Mononuclear cell (primary cell): ENCODE measurements at regions not wholly inside any gene's neighbourhood (a gene's known extent, or its start where the extent isn't known, plus 50 kb on each side); places are given as distances from the start of the nearest gene placed in this dataset.

Source experiments
- H3K27me3 ChIP-seq: 2 replicates; pipeline ENCODE4 v1.6.0; 2011; ENCODE audit warnings: low read length, control low read depth; ENCODE audit not compliant: insufficient read depth
- H3K4me1 ChIP-seq: 2 replicates; pipeline ENCODE4 v1.5.1; 2011; ENCODE audit warnings: mild to moderate bottlenecking, low read length, control low read depth; ENCODE audit not compliant: insufficient read depth
- H3K4me3 ChIP-seq: 2 replicates; pipeline ENCODE4 v1.5.1; 2011; ENCODE audit warnings: mild to moderate bottlenecking, low read length, moderate library complexity
- H3K9me3 ChIP-seq: 2 replicates; pipeline ENCODE4 v1.5.1; 2011; ENCODE audit warnings: low read depth, mild to moderate bottlenecking, control low read depth, low read length

DNA sequence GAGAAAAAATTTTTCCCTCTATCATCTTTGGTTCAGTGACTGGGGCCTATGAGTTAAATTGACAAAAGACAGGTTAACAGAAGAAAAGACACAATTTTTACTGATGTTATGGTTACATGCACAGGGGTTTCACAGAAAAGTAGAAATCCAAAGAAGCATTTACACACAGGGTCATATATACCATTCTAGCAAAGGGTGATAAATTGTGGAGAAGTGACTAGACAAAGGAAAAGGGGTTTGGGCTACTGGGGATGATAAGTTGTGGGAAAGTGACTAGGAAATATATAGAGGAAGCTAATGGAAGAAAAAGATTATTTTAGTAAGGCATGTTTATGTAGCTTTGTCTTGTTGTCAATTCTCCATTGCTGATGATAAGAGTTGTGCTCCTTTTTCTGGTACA, 276.7 kb upstream of the JARID2 start:
- peaks cover 18% of the 10 kb centered on the region for H3K4me1 ChIP-seq

DNA sequence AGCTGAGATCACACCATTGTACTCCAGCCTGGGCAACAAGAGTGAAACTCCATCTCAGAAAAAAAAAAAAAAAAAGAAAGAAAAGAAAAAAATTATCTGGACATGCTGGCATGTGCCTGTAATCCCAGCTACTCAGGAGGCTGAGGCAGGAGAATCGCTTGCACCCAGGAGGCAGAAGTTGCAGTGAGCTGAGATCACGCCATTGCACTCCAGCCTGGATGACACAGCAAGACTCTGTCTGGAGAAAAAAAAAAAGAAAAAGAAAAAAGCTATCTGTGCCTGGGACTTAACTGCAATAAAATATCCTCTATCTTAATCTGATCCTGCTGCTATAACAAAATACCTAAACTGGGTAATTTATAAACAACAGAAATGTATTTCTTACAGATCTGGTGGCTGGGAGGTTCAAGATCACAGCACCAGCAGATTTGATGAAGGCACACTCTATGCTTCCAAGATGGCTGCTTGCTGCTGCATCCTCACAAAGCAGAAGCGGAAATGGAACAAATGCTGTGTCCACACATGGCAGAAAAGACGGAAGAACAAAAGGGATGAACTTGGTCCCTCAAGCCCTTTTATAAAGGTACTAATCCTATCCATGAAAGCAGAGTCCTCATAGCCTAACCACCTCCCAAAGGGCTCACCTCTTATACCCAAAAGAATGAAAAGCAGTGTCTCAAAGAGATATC, 273.3 kb upstream of the JARID2 start:
- Histone ChIP-seq H3K4me1 (peaks cover 23% of the 10 kb centered on the region), H3K9me3 (peaks cover 5% of the 10 kb centered on the region), H3K4me3 (no peak overlapping the region), H3K27me3 (no peaks in the 10 kb centered on the region)

More for the DNA sequence above, 276.7 kb upstream of the JARID2 start:
- H3K27me3 ChIP-seq, result no peaks in the 10 kb centered on the region
- H3K4me3 ChIP-seq, result no peak overlapping the region
- peaks cover 5% of the 10 kb centered on the region for H3K9me3 ChIP-seq

DNA sequence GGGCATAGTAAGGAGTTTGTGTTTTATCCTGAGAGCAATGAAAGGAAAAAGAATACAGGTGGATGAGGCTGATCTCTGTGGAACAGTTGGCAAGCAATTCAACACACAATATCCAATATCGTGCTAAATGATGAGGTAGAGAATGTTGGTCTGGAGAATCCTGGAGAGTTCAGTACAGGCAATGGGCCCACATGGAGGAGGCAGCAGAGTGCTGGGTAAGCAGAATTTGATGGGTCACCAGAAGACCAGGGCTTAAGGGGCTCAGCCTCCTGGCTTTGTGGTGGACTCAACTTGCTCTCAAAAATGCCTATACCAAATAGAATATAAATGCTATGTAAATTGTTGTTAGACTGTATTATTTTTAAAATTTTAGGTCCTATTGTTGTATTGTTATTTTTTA, 271.5 kb upstream of the JARID2 start:
- peaks cover 22% of the 10 kb centered on the region for H3K4me1 ChIP-seq
- no peak overlapping the region for H3K4me3 ChIP-seq
- H3K9me3 ChIP-seq, result peaks cover 2% of the 10 kb centered on the region
- no peaks in the 10 kb centered on the region for H3K27me3 ChIP-seq

DNA sequence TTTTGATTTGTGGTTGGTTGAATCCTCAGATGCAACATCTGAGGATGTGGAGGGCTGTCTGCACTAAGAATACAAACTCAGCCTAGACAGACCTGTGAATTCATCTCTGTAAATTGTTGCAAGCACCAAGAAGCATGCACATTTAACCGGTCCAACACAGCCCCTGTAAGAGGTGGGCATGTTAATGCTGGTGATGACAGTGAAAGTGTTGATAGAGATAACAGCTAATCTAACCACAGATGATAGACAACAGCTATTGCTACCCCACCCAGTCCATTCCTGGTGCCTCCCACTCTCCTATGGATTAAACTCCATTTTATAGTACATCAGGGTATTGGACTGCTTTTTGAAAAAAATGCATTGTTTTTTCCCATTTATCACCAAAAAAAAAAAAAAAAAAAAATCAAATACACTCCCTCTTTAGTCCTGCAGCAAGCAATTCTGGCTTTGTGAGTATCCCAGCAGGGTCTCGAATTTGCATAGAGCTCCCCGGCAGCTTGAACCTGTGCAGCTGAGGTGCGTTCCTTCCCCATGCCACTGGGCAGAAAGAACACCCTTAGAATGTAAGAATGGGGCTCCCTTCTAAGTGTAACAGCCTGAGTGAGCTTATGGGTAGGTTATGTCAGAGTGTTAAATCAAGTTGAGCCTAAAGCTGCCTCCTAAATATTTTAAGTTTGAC, 270.9 kb upstream of the JARID2 start:
- Histone ChIP-seq H3K27me3 (no peaks in the 10 kb centered on the region), H3K9me3 (no peaks in the 10 kb centered on the region), H3K4me1 (peaks cover 22% of the 10 kb centered on the region), H3K4me3 (no peak overlapping the region)

DNA sequence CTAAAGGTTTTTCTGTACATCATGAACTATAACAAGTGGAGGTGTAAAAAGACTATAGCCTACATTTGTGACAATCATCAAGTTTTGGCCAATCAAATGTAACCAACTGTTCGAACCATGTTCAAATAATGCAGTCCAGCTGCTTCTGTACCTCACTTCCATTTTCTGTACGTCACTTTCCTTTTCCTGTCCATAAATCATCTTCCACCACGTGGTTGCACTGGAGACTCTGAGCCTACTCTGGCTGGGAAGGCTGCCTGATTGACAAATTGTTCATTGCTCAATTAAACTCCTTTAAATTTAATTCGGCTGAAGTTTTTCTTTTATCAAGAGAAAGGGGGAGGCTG, 270.4 kb upstream of the JARID2 start:
- peaks cover 22% of the 10 kb centered on the region for H3K4me1 ChIP-seq
- no peaks in the 10 kb centered on the region for H3K9me3 ChIP-seq
- H3K27me3 ChIP-seq, result no peaks in the 10 kb centered on the region
- no peak overlapping the region for H3K4me3 ChIP-seq

DNA sequence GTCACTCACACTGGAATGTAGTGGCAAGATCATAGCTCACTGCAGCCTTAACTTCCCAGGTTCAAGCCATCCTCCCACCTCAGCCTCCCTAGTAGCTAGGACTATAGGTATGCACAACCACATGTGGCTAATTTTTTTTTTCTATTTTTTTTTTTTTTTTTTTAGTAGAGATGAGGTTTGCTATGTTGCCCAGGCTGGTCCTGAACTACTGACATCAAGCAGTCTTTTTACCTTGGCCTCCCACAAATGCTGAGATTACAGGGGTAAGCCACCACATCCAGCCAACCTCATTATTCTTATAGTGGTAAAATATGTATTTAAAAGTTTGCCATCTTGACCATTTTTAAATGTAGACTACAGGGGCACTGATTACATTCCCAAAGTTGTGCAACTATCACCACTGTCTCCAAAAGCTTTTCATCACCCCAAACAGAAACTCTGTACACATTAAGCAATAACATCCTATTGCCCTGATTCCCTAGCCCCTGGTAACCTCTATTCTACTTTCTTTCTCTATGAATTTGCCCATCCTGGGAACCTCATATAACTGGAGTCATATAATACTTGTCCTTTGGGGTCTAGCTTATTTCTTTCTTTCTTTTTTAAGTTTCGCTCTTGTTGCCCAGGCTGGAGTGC, 268.0 kb upstream of the JARID2 start:
- H3K4me3 ChIP-seq, result no peak overlapping the region
- H3K27me3 ChIP-seq, result no peaks in the 10 kb centered on the region
- H3K4me1 ChIP-seq, result peaks cover 30% of the 10 kb centered on the region
- H3K9me3 ChIP-seq, result no peaks in the 10 kb centered on the region

DNA sequence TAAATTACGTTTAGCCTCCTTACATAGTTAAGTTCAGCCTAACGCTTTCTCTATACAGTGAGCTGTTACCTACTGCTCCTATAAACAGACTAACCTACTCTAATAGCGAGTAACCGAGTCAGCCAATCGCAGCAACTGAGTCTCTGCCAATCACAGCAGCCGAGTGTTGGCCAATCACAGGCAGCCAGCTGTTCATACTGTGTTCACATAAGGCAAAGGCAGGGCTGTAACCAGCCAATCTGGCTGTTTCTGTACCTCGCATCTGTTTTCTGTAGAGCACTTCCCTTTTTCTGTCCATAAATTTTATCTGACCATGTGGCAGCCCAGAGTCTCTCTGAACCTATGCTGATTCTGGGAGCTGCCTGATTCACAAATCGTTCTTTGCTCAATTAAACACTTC, 263.9 kb upstream of the JARID2 start:
- Histone ChIP-seq H3K4me3 (no peak overlapping the region), H3K27me3 (no peaks in the 10 kb centered on the region), H3K9me3 (no peaks in the 10 kb centered on the region), H3K4me1 (peaks cover 13% of the 10 kb centered on the region)

DNA sequence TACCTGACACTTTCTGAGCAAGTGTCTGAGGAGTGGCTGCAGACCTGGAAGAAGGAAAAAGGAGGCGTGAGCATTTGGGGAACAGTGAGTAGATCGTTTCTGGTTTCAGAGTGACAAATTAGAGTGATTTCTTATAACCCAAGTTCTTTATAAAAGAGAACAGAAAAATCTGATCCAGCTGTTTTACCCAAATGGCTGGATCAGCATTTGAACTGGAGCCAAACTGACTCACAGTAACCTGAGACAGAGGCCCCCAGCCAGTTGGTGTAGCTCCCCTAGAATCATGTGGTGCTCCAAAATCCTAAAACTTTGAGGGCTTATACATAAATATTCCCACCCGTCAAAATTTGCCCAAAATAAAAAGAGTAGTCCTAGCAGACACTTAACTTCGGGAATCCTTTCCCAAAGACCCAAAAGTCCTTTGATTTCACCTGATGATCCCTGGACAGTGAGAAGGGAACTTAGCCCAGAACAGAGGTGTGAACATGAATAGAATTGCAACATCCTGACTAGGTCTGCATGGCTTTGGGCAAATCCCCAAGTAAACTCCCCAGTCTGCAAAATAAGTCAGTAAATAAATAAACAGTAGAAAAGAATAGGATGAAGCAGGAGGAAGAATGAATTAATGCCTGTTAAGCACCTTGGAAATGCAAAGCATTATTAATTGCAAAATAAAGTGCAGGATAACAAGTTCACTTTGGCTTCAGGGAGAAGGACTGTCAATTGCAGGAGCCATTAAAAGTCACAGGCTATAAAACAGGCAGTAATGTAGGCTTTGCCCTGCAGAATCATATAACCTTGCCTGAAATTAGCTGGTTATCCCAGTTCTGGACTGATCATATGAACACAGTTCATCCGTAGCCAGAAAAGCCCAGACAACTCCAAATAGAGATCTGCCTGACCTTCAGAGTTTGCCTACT, 262.0 kb upstream of the JARID2 start:
- Histone ChIP-seq H3K9me3 (no peaks in the 10 kb centered on the region), H3K4me3 (no peak overlapping the region), H3K27me3 (no peaks in the 10 kb centered on the region), H3K4me1 (peaks cover 9% of the 10 kb centered on the region)

DNA sequence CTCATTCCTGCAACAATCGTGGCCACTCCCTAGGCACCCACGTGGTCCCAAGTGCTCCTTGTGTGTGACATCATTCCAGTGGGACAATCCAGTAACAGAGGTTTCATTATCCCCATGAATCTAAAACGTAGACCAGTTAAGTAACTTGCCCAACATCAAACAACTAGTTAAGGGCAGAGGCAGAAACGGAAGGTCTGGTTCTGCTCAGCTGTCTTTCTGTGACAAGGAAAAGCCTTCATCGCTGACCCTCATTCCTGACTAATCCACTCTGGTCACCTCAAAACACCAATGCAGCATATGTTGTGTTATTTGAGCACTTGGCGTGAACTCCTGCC, 261.4 kb upstream of the JARID2 start:
- Histone ChIP-seq H3K9me3 (no peaks in the 10 kb centered on the region), H3K4me3 (no peak overlapping the region), H3K4me1 (peaks cover 9% of the 10 kb centered on the region), H3K27me3 (no peaks in the 10 kb centered on the region)

DNA sequence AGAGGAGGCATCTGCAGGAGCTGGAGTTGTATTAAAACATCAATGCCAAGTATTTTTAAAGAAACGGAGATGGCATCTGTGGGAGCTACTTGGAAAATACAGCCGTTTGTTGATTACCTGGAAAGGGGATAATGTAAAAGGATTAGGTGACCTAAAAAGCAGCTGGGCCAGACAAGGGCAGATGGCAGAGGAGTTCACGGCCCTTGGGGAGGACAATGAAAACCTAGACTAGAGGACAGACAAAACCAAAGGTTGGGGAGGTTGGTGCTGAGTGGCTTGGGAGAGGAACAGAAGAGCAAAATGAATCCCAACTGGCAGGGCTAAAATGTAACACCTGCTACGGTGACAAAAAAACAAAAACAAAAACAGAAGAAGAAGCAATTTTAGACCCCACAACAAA, 260.5 kb upstream of the JARID2 start:
- Histone ChIP-seq H3K9me3 (no peaks in the 10 kb centered on the region), H3K27me3 (no peaks in the 10 kb centered on the region), H3K4me3 (no peak overlapping the region)

DNA sequence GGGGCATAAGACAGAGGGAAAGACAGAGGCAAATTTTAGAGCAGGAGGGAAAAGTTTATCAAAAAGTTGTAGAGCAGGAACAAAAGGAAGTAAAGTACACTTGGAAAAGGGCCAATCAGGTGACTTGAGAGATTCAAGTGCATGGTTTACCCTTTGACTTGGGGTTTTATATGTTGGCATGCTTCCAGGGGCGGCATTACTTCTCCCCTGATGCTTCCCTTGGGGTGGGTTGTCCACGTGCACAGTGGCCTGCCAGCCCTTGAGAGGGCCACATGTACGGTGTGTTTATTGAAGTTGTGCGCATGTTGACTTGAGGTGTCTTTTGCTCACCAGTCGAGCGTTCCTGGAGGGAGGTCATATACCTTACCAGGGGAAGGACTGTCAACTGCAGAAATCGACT, 259.5 kb upstream of the JARID2 start:
- peaks cover 9% of the 10 kb centered on the region for H3K4me1 ChIP-seq
- H3K4me3 ChIP-seq, result no peak overlapping the region
- H3K9me3 ChIP-seq, result no peaks in the 10 kb centered on the region
- no peaks in the 10 kb centered on the region for H3K27me3 ChIP-seq

More for the DNA sequence above, 260.5 kb upstream of the JARID2 start:
- H3K4me1 ChIP-seq, result peaks cover 9% of the 10 kb centered on the region

DNA sequence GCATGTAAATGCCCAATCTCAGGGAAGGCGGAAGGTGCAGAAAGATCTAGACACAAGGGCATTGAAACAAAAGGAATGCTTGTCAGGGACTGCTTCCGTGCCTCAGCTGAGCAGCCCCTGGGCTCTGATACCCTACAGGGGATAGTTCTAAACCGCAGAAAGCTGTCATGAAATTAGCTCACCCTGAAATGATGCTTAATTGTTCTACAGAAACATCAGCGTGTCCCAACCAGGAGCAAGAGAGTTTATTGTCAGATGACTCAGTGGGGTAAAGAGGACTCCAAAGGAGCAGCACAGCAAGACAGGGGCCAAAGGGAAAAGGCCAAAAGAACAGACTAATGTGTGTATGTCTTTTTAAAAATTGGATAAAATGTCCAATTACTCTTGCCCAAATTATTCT, 258.4 kb upstream of the JARID2 start:
- no peaks in the 10 kb centered on the region for H3K27me3 ChIP-seq
- no peaks in the 10 kb centered on the region for H3K9me3 ChIP-seq
- no peak overlapping the region for H3K4me3 ChIP-seq
- H3K4me1 ChIP-seq, result no peaks in the 10 kb centered on the region

DNA sequence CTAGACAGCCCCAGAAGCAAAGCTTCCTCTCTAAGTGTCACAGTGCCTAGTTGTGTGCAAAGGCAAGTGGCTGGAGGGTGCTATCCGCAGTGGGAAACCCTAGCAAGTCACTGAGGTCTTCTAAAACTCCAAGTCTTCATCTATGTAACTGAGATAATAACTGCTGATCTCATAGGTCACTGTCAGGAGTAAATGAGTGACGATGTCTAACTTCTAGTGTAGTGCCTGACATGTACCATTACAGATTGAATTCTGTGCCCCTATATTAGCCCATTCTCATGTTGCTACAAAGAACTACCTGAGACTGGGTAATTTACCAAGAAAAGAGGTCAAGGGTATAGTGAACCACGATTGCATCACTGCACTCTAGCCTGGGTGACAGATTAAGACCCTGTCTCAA, 253.5 kb upstream of the JARID2 start:
- no peak overlapping the region for H3K4me3 ChIP-seq
- no peaks in the 10 kb centered on the region for H3K4me1 ChIP-seq
- H3K9me3 ChIP-seq, result no peaks in the 10 kb centered on the region
- no peaks in the 10 kb centered on the region for H3K27me3 ChIP-seq

DNA sequence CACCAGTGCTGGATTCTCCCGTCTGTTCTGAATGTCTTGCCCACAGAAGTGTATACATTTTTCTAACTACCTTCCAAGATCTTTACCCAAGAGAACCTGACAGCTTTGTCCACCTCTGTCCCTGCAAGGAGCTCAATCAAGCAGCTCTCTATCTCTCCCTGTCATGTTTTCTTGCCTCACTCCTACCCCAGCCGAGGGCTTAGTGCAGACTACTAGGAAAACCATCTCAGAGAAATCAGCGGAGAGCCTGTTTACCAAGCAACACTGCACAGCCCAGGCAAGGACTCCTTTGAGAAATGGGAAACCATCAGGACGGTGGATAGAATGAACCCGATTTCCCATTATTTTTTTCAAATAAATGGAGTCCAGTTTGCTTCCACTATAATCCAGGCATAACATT, 250.7 kb upstream of the JARID2 start:
- no peak overlapping the region for H3K4me3 ChIP-seq
- no peaks in the 10 kb centered on the region for H3K27me3 ChIP-seq
- no peaks in the 10 kb centered on the region for H3K9me3 ChIP-seq
- no peaks in the 10 kb centered on the region for H3K4me1 ChIP-seq

DNA sequence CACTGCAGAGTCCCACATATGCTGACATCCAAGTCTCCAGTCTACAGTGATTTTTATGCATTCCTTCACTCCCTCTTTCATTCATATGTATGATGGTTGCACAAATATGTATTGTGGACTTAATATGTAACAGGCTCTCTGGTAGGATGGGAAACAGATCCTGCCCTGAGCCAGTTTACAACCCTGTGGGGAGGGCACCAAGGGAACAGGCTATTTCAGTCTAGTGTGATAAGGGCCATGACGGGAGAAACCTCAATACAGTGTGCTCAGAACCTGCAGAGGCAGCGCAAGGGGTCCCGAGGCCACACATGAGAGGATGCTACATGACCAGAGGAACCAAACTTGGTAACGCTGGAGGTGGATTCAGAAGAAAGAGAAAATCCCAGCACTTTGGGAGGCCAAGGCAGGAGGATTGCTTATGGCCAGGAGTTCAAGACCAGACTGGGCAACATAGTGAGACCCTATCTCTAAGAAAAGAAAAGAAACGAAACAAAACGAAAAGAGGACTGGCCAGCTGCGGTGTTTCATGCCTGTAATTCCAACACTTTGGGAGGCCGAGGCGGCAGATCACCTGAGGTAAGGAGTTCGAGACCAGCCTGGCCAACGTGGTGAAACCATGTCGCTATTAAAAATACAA, 249.8 kb upstream of the JARID2 start:
- no peaks in the 10 kb centered on the region for H3K27me3 ChIP-seq

More for the DNA sequence above, 249.8 kb upstream of the JARID2 start:
- no peaks in the 10 kb centered on the region for H3K4me1 ChIP-seq
- no peak overlapping the region for H3K4me3 ChIP-seq
- no peaks in the 10 kb centered on the region for H3K9me3 ChIP-seq
